Progenitor cell of endocrine pancreas (in vitro differentiated cells): ENCODE measurements at regions not wholly inside any gene's neighbourhood (a gene's known extent, or its start where the extent isn't known, plus 50 kb on each side); places are given as distances from the start of the nearest gene placed in this dataset.
"Not testable (repeated sequence)": the region's sequence is repeated elsewhere in the genome, so short reads cannot be mapped to it uniquely, and the experiment has no call there.

ENCODE experiments used
- DNase-seq: peaks from one replicate; pipeline ENCODE4 v3.0.0; 2021; ENCODE audit warnings: low spot score; ENCODE audit not compliant: unreplicated experiment
- H3K27ac Mint-ChIP-seq: 2 replicates; pipeline ENCODE4 v1.8.0; 2021; ENCODE audit warnings: mild to moderate bottlenecking, moderate library complexity, mixed read lengths
- H3K27me3 Mint-ChIP-seq: 2 replicates; pipeline ENCODE4 v1.8.0; 2021; ENCODE audit warnings: mixed read lengths
- H3K36me3 Mint-ChIP-seq: 2 replicates; pipeline ENCODE4 v1.8.0; 2022; ENCODE audit warnings: mixed read lengths; ENCODE audit not compliant: insufficient read depth
- H3K4me1 Mint-ChIP-seq: 2 replicates; pipeline ENCODE4 v1.8.0; 2021; ENCODE audit warnings: low read depth, mixed read lengths
- H3K4me3 Mint-ChIP-seq: 2 replicates; pipeline ENCODE4 v1.8.0; 2021; ENCODE audit warnings: low read depth, mild to moderate bottlenecking, moderate library complexity, mixed read lengths
- H3K9me3 Mint-ChIP-seq: 2 replicates; pipeline ENCODE4 v1.8.0; 2021; ENCODE audit warnings: low read depth, mixed read lengths
- TF ChIP-seq, protein P1 (sequence below): fragments of 200-600 bp; sonication (generic); IDR thresholded peaks from one replicate; pipeline ENCODE4 v1.5.0; 2021; ENCODE audit warnings: antibody characterized with exemption, mild to moderate bottlenecking; ENCODE audit not compliant: unreplicated experiment

DNA sequence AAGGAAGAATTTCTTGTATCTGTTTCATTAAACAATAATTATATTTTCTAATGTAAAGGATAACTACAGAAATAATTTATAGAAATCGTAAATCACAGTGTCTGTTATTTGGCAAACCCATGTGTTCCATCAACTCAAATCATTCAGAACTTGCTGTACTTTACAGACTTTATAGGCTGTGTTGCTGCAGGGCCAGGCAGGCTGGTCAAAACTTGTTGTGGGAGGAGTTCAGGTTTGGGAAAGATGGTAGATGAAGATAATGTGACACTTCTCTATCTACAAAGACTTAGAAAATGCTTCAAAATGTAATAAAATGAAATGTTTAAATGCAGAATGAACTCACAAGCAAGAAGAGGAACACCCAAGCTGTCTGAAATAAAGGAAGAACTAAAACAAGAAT is 183.4 kb downstream of the SEMA6D start:
- TF ChIP-seq, protein P1, sequence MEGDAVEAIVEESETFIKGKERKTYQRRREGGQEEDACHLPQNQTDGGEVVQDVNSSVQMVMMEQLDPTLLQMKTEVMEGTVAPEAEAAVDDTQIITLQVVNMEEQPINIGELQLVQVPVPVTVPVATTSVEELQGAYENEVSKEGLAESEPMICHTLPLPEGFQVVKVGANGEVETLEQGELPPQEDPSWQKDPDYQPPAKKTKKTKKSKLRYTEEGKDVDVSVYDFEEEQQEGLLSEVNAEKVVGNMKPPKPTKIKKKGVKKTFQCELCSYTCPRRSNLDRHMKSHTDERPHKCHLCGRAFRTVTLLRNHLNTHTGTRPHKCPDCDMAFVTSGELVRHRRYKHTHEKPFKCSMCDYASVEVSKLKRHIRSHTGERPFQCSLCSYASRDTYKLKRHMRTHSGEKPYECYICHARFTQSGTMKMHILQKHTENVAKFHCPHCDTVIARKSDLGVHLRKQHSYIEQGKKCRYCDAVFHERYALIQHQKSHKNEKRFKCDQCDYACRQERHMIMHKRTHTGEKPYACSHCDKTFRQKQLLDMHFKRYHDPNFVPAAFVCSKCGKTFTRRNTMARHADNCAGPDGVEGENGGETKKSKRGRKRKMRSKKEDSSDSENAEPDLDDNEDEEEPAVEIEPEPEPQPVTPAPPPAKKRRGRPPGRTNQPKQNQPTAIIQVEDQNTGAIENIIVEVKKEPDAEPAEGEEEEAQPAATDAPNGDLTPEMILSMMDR = no peak
- Mint-ChIP-seq H3K4me1 (no peaks in the 10 kb centered on the region), H3K9me3 (peaks cover 23% of the 10 kb centered on the region), H3K27me3 (no peaks in the 10 kb centered on the region), H3K27ac (no peak overlapping the region), H3K36me3 (peaks cover 5% of the 10 kb centered on the region), H3K4me3 (no peak overlapping the region)
- no peak for DNase-seq

DNA sequence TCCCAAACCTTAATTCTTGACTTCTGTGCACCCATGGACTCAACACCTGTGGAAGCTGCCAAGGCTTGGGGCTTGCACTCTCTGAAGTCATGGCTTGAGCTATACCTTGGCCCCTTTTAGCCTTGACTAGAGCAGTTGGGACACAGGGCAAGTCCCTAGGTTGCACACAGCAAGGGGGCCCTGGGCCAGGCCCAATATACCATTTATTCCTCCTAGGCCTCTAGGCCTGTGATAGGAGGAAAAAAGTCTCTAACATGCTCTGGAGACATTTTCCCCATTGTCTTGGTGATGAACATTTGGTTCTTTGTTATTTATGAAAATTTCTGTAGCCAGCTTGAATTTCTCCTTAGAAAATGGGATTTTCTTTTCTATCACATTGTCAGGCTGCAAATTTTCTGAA is 186.1 kb downstream of the SEMA6D start:
- Mint-ChIP-seq H3K4me1 (no peaks in the 10 kb centered on the region), H3K36me3 (peaks cover 5% of the 10 kb centered on the region), H3K9me3 (peaks cover 23% of the 10 kb centered on the region), H3K4me3 (no peak overlapping the region), H3K27ac (no peak overlapping the region), H3K27me3 (no peaks in the 10 kb centered on the region)
- DNase-seq = no peak
- TF ChIP-seq, protein P1 = no peak

DNA sequence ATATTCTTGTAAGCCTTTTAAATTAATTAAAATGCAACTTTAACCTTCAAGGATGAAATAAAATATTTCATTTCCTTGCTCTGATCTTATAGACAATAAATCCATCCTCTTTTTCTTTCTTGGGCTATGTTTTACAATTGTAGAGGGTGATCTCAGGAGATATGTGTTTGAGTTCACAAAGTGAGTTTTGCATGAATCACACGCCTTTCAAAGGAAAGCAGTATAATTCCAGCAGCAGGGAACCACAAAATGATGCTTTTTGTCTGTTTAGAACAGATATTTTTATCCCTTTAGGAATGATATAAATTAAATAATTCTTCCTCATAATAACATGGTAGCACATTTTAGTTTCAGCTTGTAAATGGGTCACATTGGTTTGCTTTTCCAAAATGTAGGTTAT is 191.2 kb downstream of the SEMA6D start:
- Mint-ChIP-seq H3K27ac (no peak overlapping the region), H3K27me3 (no peaks in the 10 kb centered on the region), H3K9me3 (peaks cover 9% of the 10 kb centered on the region), H3K36me3 (peaks cover 5% of the 10 kb centered on the region), H3K4me3 (no peak overlapping the region), H3K4me1 (no peaks in the 10 kb centered on the region)
- DNase-seq = no peak
- TF ChIP-seq, protein P1 = no peak

- Mint-ChIP-seq H3K36me3 (peaks cover 1% of the 10 kb centered on the region), H3K9me3 (peaks cover 3% of the 10 kb centered on the region), H3K27me3 (no peaks in the 10 kb centered on the region), H3K4me1 (no peaks in the 10 kb centered on the region), H3K4me3 (no peak overlapping the region), H3K27ac (no peak overlapping the region)
- TF ChIP-seq, protein P1 = no peak
- no peak for DNase-seq
These were observed 191.8 kb downstream of the SEMA6D start for GRCh38 chr15:47908950-47909670.

DNA sequence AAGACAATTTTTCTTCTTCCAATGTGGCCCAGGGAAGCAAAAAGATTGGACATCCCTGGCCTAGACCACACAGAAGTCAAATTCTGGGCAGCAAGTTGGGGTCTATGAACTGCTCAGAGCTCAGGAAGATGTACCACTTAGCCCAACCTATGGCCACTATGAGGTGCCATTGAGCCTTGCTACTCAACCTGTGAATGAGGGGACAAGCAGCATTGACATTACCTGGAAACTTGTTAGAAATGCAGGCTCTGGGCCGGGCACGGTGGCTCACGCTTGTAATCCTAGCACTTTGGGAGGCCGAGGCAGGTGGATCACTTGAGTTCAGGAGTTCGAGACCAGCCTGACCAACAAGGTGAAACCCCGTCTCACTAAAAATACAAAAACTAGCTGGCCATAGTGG is 195.6 kb downstream of the SEMA6D start:
- H3K9me3 Mint-ChIP-seq, DNase-seq, H3K27ac Mint-ChIP-seq, H3K27me3 Mint-ChIP-seq, H3K36me3 Mint-ChIP-seq, H3K4me3 Mint-ChIP-seq, H3K4me1 Mint-ChIP-seq: not testable (repeated sequence)
- TF ChIP-seq, protein P1 = peak; percentile 15
